Breast epithelium (tissue), 3 donors: ENCODE measurements at regions not wholly inside any gene's neighbourhood (a gene's known extent, or its start where the extent isn't known, plus 50 kb on each side); places are given as distances from the start of the nearest gene placed in this dataset.

Source experiments
- POLR2AphosphoS5 ChIP-seq, 3 donors: sonication (generic); formaldehyde crosslinking; IDR thresholded peaks; one replicate each; pipeline ENCODE4 v1.6.1; 2017; ENCODE audit warnings: antibody characterized with exemption in 3 of 3
- TF ChIP-seq, protein P1 (sequence below), 3 donors: fragments of 450-650 bp; IDR thresholded peaks; one replicate each; pipeline ENCODE4 v1.5.1; 2016 to 2017; ENCODE audit warnings: antibody characterized with exemption in 3 of 3, mild to moderate bottlenecking in 3 of 3, moderate library complexity in 3 of 3

DNA sequence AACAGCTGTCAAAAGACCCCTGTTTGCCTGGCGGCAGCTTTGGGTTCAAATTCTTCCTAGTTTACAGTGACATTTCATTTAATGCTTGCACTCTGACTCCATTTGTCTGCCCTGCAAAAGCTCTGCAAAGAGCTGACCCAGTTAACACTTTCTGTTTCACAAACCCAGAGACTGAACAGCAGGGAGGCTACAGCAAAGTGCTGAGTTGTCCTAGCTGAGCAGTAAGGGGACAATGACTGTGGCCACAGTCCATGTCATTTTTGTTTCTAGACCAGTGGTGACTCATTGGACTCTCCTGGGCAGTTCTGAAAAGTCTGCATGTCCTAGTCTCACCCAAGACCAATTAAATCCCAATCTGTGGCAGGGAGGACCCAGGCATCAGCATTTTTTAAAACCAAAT lies 994.8 kb upstream of the WWC1 start:
- TF ChIP-seq, protein P1, sequence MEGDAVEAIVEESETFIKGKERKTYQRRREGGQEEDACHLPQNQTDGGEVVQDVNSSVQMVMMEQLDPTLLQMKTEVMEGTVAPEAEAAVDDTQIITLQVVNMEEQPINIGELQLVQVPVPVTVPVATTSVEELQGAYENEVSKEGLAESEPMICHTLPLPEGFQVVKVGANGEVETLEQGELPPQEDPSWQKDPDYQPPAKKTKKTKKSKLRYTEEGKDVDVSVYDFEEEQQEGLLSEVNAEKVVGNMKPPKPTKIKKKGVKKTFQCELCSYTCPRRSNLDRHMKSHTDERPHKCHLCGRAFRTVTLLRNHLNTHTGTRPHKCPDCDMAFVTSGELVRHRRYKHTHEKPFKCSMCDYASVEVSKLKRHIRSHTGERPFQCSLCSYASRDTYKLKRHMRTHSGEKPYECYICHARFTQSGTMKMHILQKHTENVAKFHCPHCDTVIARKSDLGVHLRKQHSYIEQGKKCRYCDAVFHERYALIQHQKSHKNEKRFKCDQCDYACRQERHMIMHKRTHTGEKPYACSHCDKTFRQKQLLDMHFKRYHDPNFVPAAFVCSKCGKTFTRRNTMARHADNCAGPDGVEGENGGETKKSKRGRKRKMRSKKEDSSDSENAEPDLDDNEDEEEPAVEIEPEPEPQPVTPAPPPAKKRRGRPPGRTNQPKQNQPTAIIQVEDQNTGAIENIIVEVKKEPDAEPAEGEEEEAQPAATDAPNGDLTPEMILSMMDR (IDR thresholded peaks at IDR 0.05), result no peak
- no peak for TF ChIP-seq POLR2AphosphoS5 (IDR thresholded peaks at IDR 0.05)
